ENCODE measurements at regions not wholly inside any gene's neighbourhood (a gene's known extent, or its start where the extent isn't known, plus 50 kb on each side); places are given as distances from the start of the nearest gene placed in this dataset.

- H3K36me3 ChIP-seq (ENCODE audit: control insufficient read depth, insufficient read depth, low read length): no peaks in the 10 kb centered on the region
- H3K27ac ChIP-seq (ENCODE audit: low read depth, low read length): no peak overlapping the region
- no peaks in the 10 kb centered on the region for H3K9me3 ChIP-seq (ENCODE audit: control insufficient read depth, insufficient read depth, low read depth, low read length)
- no peak overlapping the region for H3K9ac ChIP-seq (ENCODE audit: low read length)
- no peaks in the 10 kb centered on the region for H3K27me3 ChIP-seq (ENCODE audit: control insufficient read depth, insufficient read depth, low read length)
- no peaks in the 10 kb centered on the region for H3K4me1 ChIP-seq (ENCODE audit: control insufficient read depth, insufficient read depth, low read length)
- H3K4me3 ChIP-seq (ENCODE audit: low read depth, low read length): no peak overlapping the region
Observed at GRCh38 chr5:2603272-2603575, 148.3 kb downstream of the IRX2 start.

DNA sequence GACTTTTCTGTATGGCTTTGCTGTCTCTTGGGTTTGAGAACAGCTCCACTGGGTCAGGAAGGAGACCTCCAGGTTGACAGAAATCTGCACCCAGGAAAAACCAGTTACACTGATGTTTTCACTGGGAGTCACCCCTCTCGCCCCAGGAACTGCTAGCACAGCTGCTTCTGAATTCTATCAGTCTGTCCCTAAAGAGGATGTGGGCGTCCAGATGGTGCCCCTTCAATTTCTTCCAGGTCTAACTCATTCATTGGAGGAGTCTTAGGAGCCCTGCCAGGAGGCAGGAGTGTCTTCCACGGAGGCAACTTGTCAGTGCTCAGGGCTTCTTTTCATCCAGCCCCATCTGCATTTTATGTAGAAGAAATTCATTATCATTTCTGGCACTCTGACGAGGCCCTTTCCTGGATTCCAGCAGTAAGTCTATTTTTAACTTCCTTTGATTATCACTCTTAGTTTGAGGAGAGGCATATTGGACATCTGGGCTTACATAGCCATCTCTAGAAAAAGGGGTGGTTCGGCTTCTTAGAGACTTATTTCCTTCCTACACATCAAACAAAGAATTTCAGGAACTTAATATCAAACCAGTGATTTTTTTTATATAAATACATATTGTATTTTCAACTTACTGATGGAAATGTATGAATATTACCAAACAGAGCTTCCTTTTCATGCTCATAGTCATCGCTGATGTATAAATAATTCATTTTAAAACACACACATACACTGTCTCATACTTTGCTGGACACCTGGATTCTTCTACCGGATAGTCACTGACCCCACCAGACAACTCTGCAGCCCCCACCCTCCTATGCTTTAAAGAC lies 148.8 kb downstream of the IRX2 start:
- H3K4me1 ChIP-seq (ENCODE audit: control insufficient read depth, insufficient read depth, low read length): no peaks in the 10 kb centered on the region
- no peaks in the 10 kb centered on the region for H3K27me3 ChIP-seq (ENCODE audit: control insufficient read depth, insufficient read depth, low read length)
- no peak overlapping the region for H3K27ac ChIP-seq (ENCODE audit: low read depth, low read length)
- H3K9ac ChIP-seq (ENCODE audit: low read length): no peak overlapping the region
- no peaks in the 10 kb centered on the region for H3K36me3 ChIP-seq (ENCODE audit: control insufficient read depth, insufficient read depth, low read length)
- H3K9me3 ChIP-seq (ENCODE audit: control insufficient read depth, insufficient read depth, low read depth, low read length): no peaks in the 10 kb centered on the region
- no peak overlapping the region for H3K4me3 ChIP-seq (ENCODE audit: low read depth, low read length)

GRCh38 chr5:2598503-2598902 lies 153.0 kb downstream of the IRX2 start:
- Histone ChIP-seq H3K4me3 (ENCODE audit: low read depth, low read length) (no peak overlapping the region), H3K4me1 (ENCODE audit: control insufficient read depth, insufficient read depth, low read length) (no peaks in the 10 kb centered on the region), H3K9me3 (ENCODE audit: control insufficient read depth, insufficient read depth, low read depth, low read length) (peaks cover 3% of the 10 kb centered on the region; the same call in 1 of the 2 replicates), H3K36me3 (ENCODE audit: control insufficient read depth, insufficient read depth, low read length) (no peaks in the 10 kb centered on the region), H3K9ac (ENCODE audit: low read length) (no peak overlapping the region), H3K27me3 (ENCODE audit: control insufficient read depth, insufficient read depth, low read length) (no peaks in the 10 kb centered on the region), H3K27ac (ENCODE audit: low read depth, low read length) (no peak overlapping the region)

DNA sequence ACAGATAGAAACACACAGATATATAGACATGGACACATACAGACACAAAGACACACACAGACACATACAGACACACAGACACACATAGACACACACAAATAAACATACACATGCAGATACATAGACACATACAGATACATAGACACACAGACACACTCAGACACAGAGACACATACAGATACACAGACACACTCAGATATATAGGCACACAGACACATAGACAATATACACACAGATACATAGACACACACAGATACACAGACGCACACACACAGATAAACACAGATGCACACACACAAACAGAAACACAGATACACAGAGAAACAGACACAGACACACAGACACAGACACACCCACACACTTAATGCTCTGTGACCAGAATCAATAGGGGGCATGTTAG lies 156.8 kb downstream of the IRX2 start:
- Histone ChIP-seq H3K4me3 (ENCODE audit: low read depth, low read length) (no peak overlapping the region), H3K9ac (ENCODE audit: low read length) (no peak overlapping the region)

DNA sequence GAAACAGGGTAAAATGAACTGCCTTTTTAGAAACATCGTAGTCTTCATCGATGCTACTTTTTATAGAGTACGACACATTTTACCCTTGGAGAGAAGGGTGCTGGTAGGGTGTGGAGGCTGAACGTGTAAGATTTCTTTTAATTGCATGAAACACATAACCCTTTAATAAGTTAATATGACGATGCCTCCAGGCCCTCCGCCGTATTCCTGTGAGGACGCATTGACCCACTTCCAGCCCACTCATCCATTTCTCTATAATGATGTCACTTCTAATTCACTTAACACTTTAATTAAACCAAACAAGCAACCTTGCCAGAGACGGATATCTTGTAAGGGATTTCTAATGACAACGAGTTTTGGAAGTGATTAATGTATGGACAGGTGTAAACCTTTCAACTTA lies 158.7 kb downstream of the IRX2 start:
- H3K27me3 ChIP-seq (ENCODE audit: control insufficient read depth, insufficient read depth, low read length): peaks cover 14% of the 10 kb centered on the region; the same call in 1 of the 2 replicates
- no peak overlapping the region for H3K9ac ChIP-seq (ENCODE audit: low read length)
- no peaks in the 10 kb centered on the region; the same call in 1 of the 2 replicates for H3K4me1 ChIP-seq (ENCODE audit: control insufficient read depth, insufficient read depth, low read length)
- H3K36me3 ChIP-seq (ENCODE audit: control insufficient read depth, insufficient read depth, low read length): no peaks in the 10 kb centered on the region
- no peak overlapping the region for H3K27ac ChIP-seq (ENCODE audit: low read depth, low read length)
- no peak overlapping the region for H3K4me3 ChIP-seq (ENCODE audit: low read depth, low read length)
- peaks cover 3% of the 10 kb centered on the region; the same call in 1 of the 2 replicates for H3K9me3 ChIP-seq (ENCODE audit: control insufficient read depth, insufficient read depth, low read depth, low read length)

More for the DNA sequence above, 156.8 kb downstream of the IRX2 start:
- Histone ChIP-seq H3K9me3 (ENCODE audit: control insufficient read depth, insufficient read depth, low read depth, low read length) (peaks cover 3% of the 10 kb centered on the region; the same call in 1 of the 2 replicates), H3K4me1 (ENCODE audit: control insufficient read depth, insufficient read depth, low read length) (no peaks in the 10 kb centered on the region; the same call in 1 of the 2 replicates), H3K27ac (ENCODE audit: low read depth, low read length) (no peak overlapping the region), H3K36me3 (ENCODE audit: control insufficient read depth, insufficient read depth, low read length) (no peaks in the 10 kb centered on the region), H3K27me3 (ENCODE audit: control insufficient read depth, insufficient read depth, low read length) (peaks cover 14% of the 10 kb centered on the region; the same call in 1 of the 2 replicates)

GRCh38 chr5:2591777-2592453 lies 159.6 kb downstream of the IRX2 start:
- Histone ChIP-seq H3K9me3 (ENCODE audit: control insufficient read depth, insufficient read depth, low read depth, low read length) (peaks cover 2% of the 10 kb centered on the region; the same call in 1 of the 2 replicates), H3K4me1 (ENCODE audit: control insufficient read depth, insufficient read depth, low read length) (no peaks in the 10 kb centered on the region; the same call in 1 of the 2 replicates), H3K36me3 (ENCODE audit: control insufficient read depth, insufficient read depth, low read length) (no peaks in the 10 kb centered on the region), H3K9ac (ENCODE audit: low read length) (no peak overlapping the region), H3K27ac (ENCODE audit: low read depth, low read length) (no peak overlapping the region), H3K4me3 (ENCODE audit: low read depth, low read length) (no peak overlapping the region), H3K27me3 (ENCODE audit: control insufficient read depth, insufficient read depth, low read length) (peaks cover 14% of the 10 kb centered on the region; the same call in 1 of the 2 replicates)

- Histone ChIP-seq H3K27me3 (ENCODE audit: control insufficient read depth, insufficient read depth, low read length) (peaks cover 14% of the 10 kb centered on the region; the same call in 1 of the 2 replicates), H3K4me3 (ENCODE audit: low read depth, low read length) (no peak overlapping the region), H3K9ac (ENCODE audit: low read length) (no peak overlapping the region), H3K4me1 (ENCODE audit: control insufficient read depth, insufficient read depth, low read length) (no peaks in the 10 kb centered on the region; the same call in 1 of the 2 replicates), H3K9me3 (ENCODE audit: control insufficient read depth, insufficient read depth, low read depth, low read length) (peaks cover 12% of the 10 kb centered on the region; the same call in 1 of the 2 replicates), H3K27ac (ENCODE audit: low read depth, low read length) (no peak overlapping the region), H3K36me3 (ENCODE audit: control insufficient read depth, insufficient read depth, low read length) (no peaks in the 10 kb centered on the region)
Observed at GRCh38 chr5:2588850-2589501, 162.5 kb downstream of the IRX2 start.

- Histone ChIP-seq H3K27me3 (ENCODE audit: control insufficient read depth, insufficient read depth, low read length) (peaks cover 6% of the 10 kb centered on the region; the same call in 1 of the 2 replicates), H3K4me3 (ENCODE audit: low read depth, low read length) (no peak overlapping the region), H3K27ac (ENCODE audit: low read depth, low read length) (no peak overlapping the region), H3K36me3 (ENCODE audit: control insufficient read depth, insufficient read depth, low read length) (no peaks in the 10 kb centered on the region), H3K4me1 (ENCODE audit: control insufficient read depth, insufficient read depth, low read length) (no peaks in the 10 kb centered on the region; the same call in 1 of the 2 replicates), H3K9ac (ENCODE audit: low read length) (no peak overlapping the region), H3K9me3 (ENCODE audit: control insufficient read depth, insufficient read depth, low read depth, low read length) (peaks cover 12% of the 10 kb centered on the region; the same call in 1 of the 2 replicates)
Observed at GRCh38 chr5:2587189-2588031, 164.1 kb downstream of the IRX2 start.

DNA sequence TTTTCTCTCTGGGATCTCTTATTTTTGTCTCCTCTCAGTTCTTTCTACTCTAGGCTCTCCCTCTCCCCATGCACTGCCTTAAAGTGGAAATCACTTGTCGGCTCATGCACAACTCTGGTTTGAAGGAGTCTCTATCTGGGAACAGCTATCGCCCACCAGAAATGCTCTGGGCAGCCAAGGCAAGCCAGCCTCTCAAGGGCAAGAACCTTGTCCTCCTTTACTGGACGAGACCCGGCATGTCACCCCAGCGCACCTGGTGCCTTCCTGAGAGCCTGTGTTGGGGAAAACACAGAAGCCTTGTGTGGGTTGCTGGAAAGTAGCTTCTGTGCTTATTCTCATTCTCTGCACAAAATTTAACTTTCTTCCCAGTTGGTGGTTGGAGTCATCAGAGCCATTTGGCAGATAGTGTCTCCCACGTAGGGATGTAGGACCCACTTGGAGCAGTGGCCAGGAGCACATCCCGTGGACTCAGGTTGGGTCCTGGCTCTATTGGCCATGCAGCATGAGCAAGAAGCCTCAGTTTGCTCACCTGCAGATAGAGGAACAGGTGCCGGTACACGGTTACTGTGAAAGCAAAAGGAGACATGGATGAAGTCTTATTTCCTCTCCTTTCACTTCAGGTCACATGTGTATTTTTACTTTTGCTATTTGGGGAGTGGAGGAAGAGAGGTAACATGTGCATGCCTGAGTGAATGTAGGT lies 165.3 kb downstream of the IRX2 start:
- no peak overlapping the region for H3K27ac ChIP-seq (ENCODE audit: low read depth, low read length)
- peaks cover 12% of the 10 kb centered on the region; the same call in 1 of the 2 replicates for H3K9me3 ChIP-seq (ENCODE audit: control insufficient read depth, insufficient read depth, low read depth, low read length)
- no peak overlapping the region for H3K4me3 ChIP-seq (ENCODE audit: low read depth, low read length)
- H3K36me3 ChIP-seq (ENCODE audit: control insufficient read depth, insufficient read depth, low read length): no peaks in the 10 kb centered on the region
- H3K27me3 ChIP-seq (ENCODE audit: control insufficient read depth, insufficient read depth, low read length): no peaks in the 10 kb centered on the region; the same call in 1 of the 2 replicates
- no peaks in the 10 kb centered on the region for H3K4me1 ChIP-seq (ENCODE audit: control insufficient read depth, insufficient read depth, low read length)
- H3K9ac ChIP-seq (ENCODE audit: low read length): no peak overlapping the region

All from HUES6 (cell line).